Naive thymus-derived CD8-positive, alpha-beta T cell (primary cell): ENCODE measurements at regions not wholly inside any gene's neighbourhood (a gene's known extent, or its start where the extent isn't known, plus 50 kb on each side); places are given as distances from the start of the nearest gene placed in this dataset.

Experiments
- ATAC-seq, 2 donors: fragments of 150-1000 bp; cut with Tn5 transposase in 1 of 2; sonication (Bioruptor Pico), chemical (Tn5 transposase) in 1 of 2; 1 replicate in 1 of 2; 2 replicates in 1 of 2; pipeline ENCODE4 v1.10.0; 2021; ENCODE audit warnings: mild to moderate bottlenecking in 2 of 2, moderate library complexity in 2 of 2
- POLR2A ChIA-PET: fragments of 350-600 bp; sonication (Branson Sonifier 250); formaldehyde crosslinking; loops from one replicate; lab custom pipeline; 2021; ENCODE audit warnings: antibody characterized with exemption; lab: Charles Lee
- DNase-seq, 10 donors: peaks; one replicate each; pipeline versions ENCODE4 v3.0.0 to v3.0.0-alpha.2; 2020 to 2022
- H3K27ac Mint-ChIP-seq, 10 donors: one replicate each; pipeline ENCODE4 v1.8.0; 2020 to 2022; ENCODE audit warnings: mild to moderate bottlenecking in 10 of 10, mixed read lengths in 10 of 10, moderate library complexity in 4 of 10, inconsistent platforms in 1 of 10
- H3K27me3 Mint-ChIP-seq, 5 donors: one replicate each; pipeline ENCODE4 v1.8.0; 2021 to 2022; ENCODE audit warnings: mixed read lengths in 5 of 5
- H3K36me3 Mint-ChIP-seq, 3 donors: one replicate each; pipeline ENCODE4 v1.8.0; 2020 to 2022; ENCODE audit warnings: mixed read lengths in 3 of 3, mild to moderate bottlenecking in 2 of 3, inconsistent platforms in 1 of 3
- H3K4me1 Mint-ChIP-seq, 4 donors: one replicate each; pipeline ENCODE4 v1.8.0; 2021 to 2022; ENCODE audit warnings: mixed read lengths in 4 of 4
- H3K4me3 Mint-ChIP-seq, 10 donors: one replicate each; pipeline ENCODE4 v1.8.0; 2020 to 2022; ENCODE audit warnings: mild to moderate bottlenecking in 10 of 10, mixed read lengths in 10 of 10, moderate library complexity in 6 of 10, inconsistent platforms in 1 of 10
- H3K9me3 Mint-ChIP-seq, 9 donors: one replicate each; pipeline ENCODE4 v1.8.0; 2020 to 2022; ENCODE audit warnings: mixed read lengths in 9 of 9, mild to moderate bottlenecking in 3 of 9, inconsistent platforms in 1 of 9, moderate library complexity in 1 of 9

- DNase-seq, result no peak
- H3K4me3 Mint-ChIP-seq, result no peak overlapping the region
- POLR2A ChIA-PET, result no interaction called here
- no peaks in the 10 kb centered on the region for H3K27me3 Mint-ChIP-seq
- H3K27ac Mint-ChIP-seq, result no peak overlapping the region
- H3K9me3 Mint-ChIP-seq, result peaks cover 5 to 24% (median 12%) of the 10 kb centered on the region in 9 donors
- H3K36me3 Mint-ChIP-seq, result no peaks in the 10 kb centered on the region
- no peak for ATAC-seq
- no peaks in the 10 kb centered on the region for H3K4me1 Mint-ChIP-seq
Measured at GRCh38 chr13:63308549-63309165, 1893.0 kb upstream of the PCDH20 start.

DNA sequence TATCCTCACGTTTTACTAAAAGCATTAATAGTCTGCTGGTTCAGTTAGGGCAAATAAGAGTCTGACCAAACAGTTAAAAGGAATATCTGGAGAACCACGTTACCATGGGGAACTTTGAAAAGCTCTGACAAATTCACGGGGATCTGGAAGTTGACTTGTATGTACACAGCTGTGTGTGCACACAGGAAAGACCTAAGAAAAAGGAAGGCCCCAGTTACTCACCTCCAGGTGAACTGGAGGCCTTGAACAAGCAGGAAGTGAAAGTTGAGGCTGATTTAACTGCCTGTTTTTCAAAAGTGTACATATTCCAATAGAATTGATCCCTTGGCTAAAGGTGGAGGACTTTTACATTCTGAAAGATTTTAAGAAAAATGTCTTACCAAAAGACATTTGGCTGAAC, 1891.6 kb upstream of the PCDH20 start:
- no peaks in the 10 kb centered on the region for H3K4me1 Mint-ChIP-seq
- DNase-seq (no peak), ATAC-seq (no peak)
- no peaks in the 10 kb centered on the region for H3K27me3 Mint-ChIP-seq
- no peak overlapping the region for H3K27ac Mint-ChIP-seq
- peaks cover 4 to 23% (median 11%) of the 10 kb centered on the region in 9 donors for H3K9me3 Mint-ChIP-seq
- H3K4me3 Mint-ChIP-seq, result no peak overlapping the region
- POLR2A ChIA-PET, result no interaction called here
- no peaks in the 10 kb centered on the region for H3K36me3 Mint-ChIP-seq

DNA sequence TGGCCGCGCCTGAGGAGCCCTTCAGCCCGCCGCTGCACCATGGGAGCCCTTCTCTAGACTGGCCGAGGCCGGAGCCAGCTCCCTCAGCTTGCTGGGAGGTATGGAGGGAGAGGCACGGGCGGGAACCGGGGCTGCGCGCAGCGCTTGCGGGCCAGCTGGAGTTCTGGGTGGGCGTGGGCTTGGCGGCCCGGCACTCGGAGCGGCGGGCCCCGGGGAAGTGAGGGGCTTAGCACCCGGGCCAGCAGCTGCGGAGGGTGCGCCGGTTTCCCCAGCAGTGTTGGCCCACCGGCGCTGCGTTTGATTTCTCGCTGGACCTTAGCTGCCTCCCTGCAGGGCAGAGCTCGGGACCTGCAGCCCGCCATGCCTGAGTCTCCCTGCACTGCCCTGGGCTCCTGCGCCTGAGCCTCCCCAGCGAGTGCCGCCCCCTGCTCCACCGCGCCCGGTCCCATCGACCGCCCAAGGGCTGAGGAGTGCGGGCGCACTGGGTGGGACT, 1890.0 kb upstream of the PCDH20 start:
- Mint-ChIP-seq H3K27ac (no peak overlapping the region), H3K27me3 (no peaks in the 10 kb centered on the region), H3K4me1 (no peaks in the 10 kb centered on the region), H3K4me3 (no peak overlapping the region), H3K9me3 (peaks cover 0 to 21% (median 6%) of the 10 kb centered on the region in 9 donors), H3K36me3 (no peaks in the 10 kb centered on the region)
- peak in 1 of 10 donors; percentile 46 for DNase-seq
- POLR2A ChIA-PET, result no interaction called here
- no peak for ATAC-seq

DNA sequence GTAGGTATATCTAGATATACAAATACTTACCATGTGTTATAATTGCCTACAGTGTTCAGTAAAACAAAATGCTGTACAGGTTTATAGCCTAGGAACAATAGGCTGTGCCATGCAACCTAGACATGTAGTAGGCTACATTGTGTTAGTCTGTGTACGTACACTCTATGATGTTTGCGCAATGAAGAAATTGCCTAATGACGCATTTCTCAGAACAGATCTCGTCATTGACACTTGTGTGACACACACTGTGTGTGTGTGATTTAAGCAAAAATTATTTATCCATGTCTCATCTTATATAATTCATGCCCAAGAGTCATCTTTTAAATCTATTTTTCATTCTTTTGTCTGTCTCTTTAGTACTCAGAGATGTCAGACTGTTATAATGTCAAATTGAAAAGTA, 1888.8 kb upstream of the PCDH20 start:
- H3K27ac Mint-ChIP-seq, result no peak overlapping the region
- DNase-seq (no peak), ATAC-seq (no peak)
- peaks cover 0 to 24% (median 9%) of the 10 kb centered on the region in 9 donors for H3K9me3 Mint-ChIP-seq
- POLR2A ChIA-PET, result no interaction called here
- no peak overlapping the region for H3K4me3 Mint-ChIP-seq
- no peaks in the 10 kb centered on the region for H3K36me3 Mint-ChIP-seq
- no peaks in the 10 kb centered on the region for H3K27me3 Mint-ChIP-seq
- no peaks in the 10 kb centered on the region for H3K4me1 Mint-ChIP-seq

DNA sequence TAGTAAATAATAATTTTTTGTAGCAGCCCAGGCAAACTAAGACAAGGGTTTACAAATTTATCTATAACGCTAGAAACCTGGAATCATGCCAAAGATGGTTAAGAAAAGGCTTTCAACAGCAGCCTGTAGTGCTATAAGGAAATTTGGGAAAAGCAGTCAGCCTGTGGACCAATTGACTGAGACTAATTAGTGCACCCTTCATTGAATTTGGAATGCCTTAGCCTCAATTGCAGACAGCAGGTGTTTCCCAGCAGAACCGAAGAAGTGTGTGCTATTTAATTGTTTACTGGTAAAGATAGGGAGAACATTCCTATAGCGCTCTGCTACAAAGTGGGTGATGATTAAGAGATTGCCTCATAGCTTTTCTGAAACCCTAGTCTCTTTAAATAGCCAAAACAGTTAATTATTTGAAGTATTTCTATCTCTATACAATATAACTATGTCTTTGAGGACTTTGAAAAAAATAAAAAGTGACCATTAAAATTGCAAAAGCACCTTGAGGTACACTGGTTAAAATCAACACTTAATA, 1884.3 kb upstream of the PCDH20 start:
- H3K4me1 Mint-ChIP-seq, result no peaks in the 10 kb centered on the region
- POLR2A ChIA-PET, result no interaction called here
- DNase-seq, result no peak
- H3K4me3 Mint-ChIP-seq, result no peak overlapping the region
- H3K27me3 Mint-ChIP-seq, result no peaks in the 10 kb centered on the region
- H3K36me3 Mint-ChIP-seq, result no peaks in the 10 kb centered on the region
- H3K27ac Mint-ChIP-seq, result no peak overlapping the region
- no peak for ATAC-seq
- peaks cover 0 to 23% (median 4%) of the 10 kb centered on the region in 9 donors for H3K9me3 Mint-ChIP-seq

DNA sequence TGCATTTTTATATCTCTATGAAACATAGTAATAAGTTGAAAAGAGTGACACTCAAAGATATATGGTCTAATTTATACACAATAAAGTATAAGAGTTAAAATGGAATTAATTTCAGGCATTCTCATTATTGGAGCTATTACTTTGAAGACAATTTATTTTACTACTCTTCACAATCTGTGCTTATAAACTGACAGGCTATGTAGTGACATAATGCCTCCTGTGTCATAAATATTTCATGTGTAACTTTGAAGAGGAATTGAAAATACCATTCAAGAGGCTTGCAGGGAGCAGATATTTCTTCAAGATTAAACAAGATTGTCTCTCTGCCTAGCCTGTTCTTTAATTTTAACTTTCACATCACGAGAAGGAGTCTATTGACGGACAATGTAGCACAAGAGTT, 1881.5 kb upstream of the PCDH20 start:
- POLR2A ChIA-PET, result no interaction called here
- no peak overlapping the region for H3K4me3 Mint-ChIP-seq
- no peaks in the 10 kb centered on the region for H3K36me3 Mint-ChIP-seq

GRCh38 chr13:63291701-63292100, 1876.1 kb upstream of the PCDH20 start:
- ATAC-seq (no peak), DNase-seq (no peak)
- Mint-ChIP-seq H3K27me3 (no peaks in the 10 kb centered on the region), H3K9me3 (peaks cover 0 to 11% (median 1%) of the 10 kb centered on the region in 9 donors), H3K36me3 (no peaks in the 10 kb centered on the region), H3K4me3 (no peak overlapping the region), H3K4me1 (no peaks in the 10 kb centered on the region), H3K27ac (no peak overlapping the region)
- POLR2A ChIA-PET, result no interaction called here

More for the DNA sequence above, 1881.5 kb upstream of the PCDH20 start:
- ATAC-seq, result no peak
- Mint-ChIP-seq H3K27ac (no peak overlapping the region), H3K4me1 (no peaks in the 10 kb centered on the region), H3K9me3 (peaks cover 0 to 16% (median 2%) of the 10 kb centered on the region in 9 donors), H3K27me3 (no peaks in the 10 kb centered on the region)
- no peak for DNase-seq

- H3K4me3 Mint-ChIP-seq, result no peak overlapping the region
- H3K9me3 Mint-ChIP-seq, result peaks cover 0 to 23% (median 5%) of the 10 kb centered on the region in 9 donors
- no peak for DNase-seq
- no peaks in the 10 kb centered on the region for H3K36me3 Mint-ChIP-seq
- H3K27me3 Mint-ChIP-seq, result no peaks in the 10 kb centered on the region
- H3K4me1 Mint-ChIP-seq, result no peaks in the 10 kb centered on the region
- POLR2A ChIA-PET, result no interaction called here
- no peak overlapping the region for H3K27ac Mint-ChIP-seq
- no peak for ATAC-seq
Measured at GRCh38 chr13:63288576-63288975, 1872.9 kb upstream of the PCDH20 start.

DNA sequence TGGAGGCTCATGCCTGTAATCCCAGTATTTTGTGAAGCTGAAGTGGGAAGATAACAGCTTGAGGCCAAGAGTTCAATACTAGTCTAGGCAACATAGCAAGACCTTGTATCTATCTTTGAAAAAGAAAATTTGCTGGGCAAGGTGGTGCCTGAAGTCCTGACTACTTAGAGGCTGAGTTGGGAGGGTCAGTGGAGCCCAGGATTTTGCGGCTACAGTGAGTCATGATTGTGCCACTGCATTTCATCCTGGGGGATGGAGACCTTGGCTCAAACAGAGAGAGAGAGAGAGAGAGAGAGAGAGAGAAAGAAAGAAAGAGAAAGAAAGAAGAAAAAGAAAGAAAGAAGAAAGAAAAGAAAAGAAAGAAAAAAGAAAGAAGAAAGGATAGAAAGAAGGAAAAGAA, 1872.3 kb upstream of the PCDH20 start:
- no peaks in the 10 kb centered on the region for H3K36me3 Mint-ChIP-seq
- peaks cover 1 to 23% (median 5%) of the 10 kb centered on the region in 9 donors for H3K9me3 Mint-ChIP-seq
- ATAC-seq (no peak), DNase-seq (no peak)
- H3K27me3 Mint-ChIP-seq, result no peaks in the 10 kb centered on the region
- POLR2A ChIA-PET, result no interaction called here
- no peaks in the 10 kb centered on the region for H3K4me1 Mint-ChIP-seq
- no peak overlapping the region for H3K4me3 Mint-ChIP-seq
- H3K27ac Mint-ChIP-seq, result no peak overlapping the region

- Mint-ChIP-seq H3K4me1 (no peaks in the 10 kb centered on the region), H3K27ac (no peak overlapping the region), H3K4me3 (no peak overlapping the region), H3K9me3 (peaks cover 2 to 23% (median 5%) of the 10 kb centered on the region in 9 donors), H3K36me3 (no peaks in the 10 kb centered on the region), H3K27me3 (no peaks in the 10 kb centered on the region)
- POLR2A ChIA-PET, result no interaction called here
- DNase-seq, result no peak
- no peak for ATAC-seq
Measured at GRCh38 chr13:63285426-63285825, 1869.8 kb upstream of the PCDH20 start.

GRCh38 chr13:63279136-63279535, 1863.5 kb upstream of the PCDH20 start:
- H3K9me3 Mint-ChIP-seq, result peaks cover 7 to 35% (median 10%) of the 10 kb centered on the region in 9 donors
- no peaks in the 10 kb centered on the region for H3K27me3 Mint-ChIP-seq
- DNase-seq (no peak), ATAC-seq (no peak)
- H3K27ac Mint-ChIP-seq, result no peak overlapping the region
- POLR2A ChIA-PET, result no interaction called here
- H3K4me3 Mint-ChIP-seq, result no peak overlapping the region
- H3K4me1 Mint-ChIP-seq, result no peaks in the 10 kb centered on the region
- no peaks in the 10 kb centered on the region for H3K36me3 Mint-ChIP-seq

DNA sequence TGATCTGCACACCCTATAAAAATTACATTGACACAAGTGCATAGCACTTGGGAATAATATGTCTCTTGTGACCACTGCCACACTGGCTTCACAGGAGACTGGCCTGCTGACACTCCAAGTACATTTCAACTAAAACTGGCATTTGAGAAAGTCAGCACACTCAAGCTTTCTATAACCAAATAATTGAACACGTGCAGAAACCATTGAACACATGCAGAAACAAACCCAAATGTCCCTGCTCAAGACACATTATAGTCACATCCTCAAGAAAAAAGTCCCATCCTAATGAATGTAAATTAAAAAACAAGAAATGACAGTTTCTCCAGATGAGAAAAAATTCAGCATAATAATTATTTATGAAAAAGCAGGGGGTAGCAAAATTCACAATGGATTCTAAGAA, 1859.1 kb upstream of the PCDH20 start:
- H3K4me3 Mint-ChIP-seq, result no peak overlapping the region
- no peak overlapping the region for H3K27ac Mint-ChIP-seq
- POLR2A ChIA-PET, result no interaction called here
- no peaks in the 10 kb centered on the region for H3K4me1 Mint-ChIP-seq
- H3K36me3 Mint-ChIP-seq, result no peaks in the 10 kb centered on the region
- peaks cover 0 to 33% (median 13%) of the 10 kb centered on the region in 9 donors for H3K9me3 Mint-ChIP-seq
- H3K27me3 Mint-ChIP-seq, result no peaks in the 10 kb centered on the region
- no peak for ATAC-seq
- DNase-seq, result no peak

- POLR2A ChIA-PET, result no interaction called here
- H3K27me3 Mint-ChIP-seq, result no peaks in the 10 kb centered on the region
Measured at GRCh38 chr13:63249411-63250187, 1834.0 kb upstream of the PCDH20 start.

More at GRCh38 chr13:63249411-63250187, 1834.0 kb upstream of the PCDH20 start:
- Mint-ChIP-seq H3K36me3 (no peaks in the 10 kb centered on the region), H3K4me3 (no peak overlapping the region), H3K27ac (no peak overlapping the region), H3K4me1 (no peaks in the 10 kb centered on the region), H3K9me3 (peaks cover 0 to 12% (median 3%) of the 10 kb centered on the region in 9 donors)
- ATAC-seq, result no peak
- no peak for DNase-seq
